HepG2 (cell line): ENCODE measurements at regions not wholly inside any gene's neighbourhood (a gene's known extent, or its start where the extent isn't known, plus 50 kb on each side); places are given as distances from the start of the nearest gene placed in this dataset.

Experiments
- ARHGAP35 ChIP-seq: sonication (generic); formaldehyde crosslinking; IDR thresholded peaks from 2 replicates; pipeline ENCODE4 v1.9.0; 2022; ENCODE audit warnings: mild to moderate bottlenecking, inconsistent platforms, moderate library complexity, missing genetic modification reagents, borderline replicate concordance
- DNMT3B ChIP-seq: conservative IDR thresholded peaks from 2 replicates; pipeline ENCODE4 v1.6.1; 2016; ENCODE audit warnings: missing biosample characterization, control low read depth
- HIVEP1 ChIP-seq: sonication (generic); formaldehyde crosslinking; IDR thresholded peaks from 2 replicates; pipeline ENCODE4 v1.4.0; 2020; ENCODE audit warnings: mild to moderate bottlenecking, missing genetic modification reagents
- HOXA9 ChIP-seq: sonication (generic); formaldehyde crosslinking; IDR thresholded peaks from 2 replicates; pipeline ENCODE4 v1.8.1; 2022; ENCODE audit warnings: missing genetic modification reagents, mild to moderate bottlenecking, moderate library complexity, borderline replicate concordance
- IRF9 ChIP-seq: sonication (generic); formaldehyde crosslinking; IDR thresholded peaks from 2 replicates; pipeline ENCODE4 v1.8.0; 2022; ENCODE audit warnings: missing genetic modification reagents, mild to moderate bottlenecking, borderline replicate concordance
- LCORL ChIP-seq, 2 experiments: fragments of 450-650 bp in 1 of 2; sonication (generic) in 1 of 2; formaldehyde crosslinking in 1 of 2; IDR thresholded peaks; 2 replicates each; pipeline versions ENCODE4 v1.5.0 to v1.6.1; 2017 to 2020; ENCODE audit warnings: antibody characterized with exemption in 1 of 2, missing genetic modification reagents in 1 of 2
- MAF1 ChIP-seq: sonication (generic); formaldehyde crosslinking; IDR thresholded peaks from 2 replicates; pipeline ENCODE4 v1.5.0; 2020; ENCODE audit warnings: missing genetic modification reagents, borderline replicate concordance
- MAZ ChIP-seq, 2 experiments: sonication (generic) in 1 of 2; formaldehyde crosslinking in 1 of 2; IDR thresholded peaks; 2 replicates each; pipeline versions ENCODE4 v1.5.0 to v1.6.1; 2012 to 2020; ENCODE audit warnings: low read depth in 2 of 2, mild to moderate bottlenecking in 2 of 2, borderline replicate concordance in 1 of 2, improper control_type of control experiment in 1 of 2, low read length in 1 of 2, missing genetic modification reagents in 1 of 2, moderate library complexity in 1 of 2
- ZBTB42 ChIP-seq: sonication (generic); formaldehyde crosslinking; IDR thresholded peaks from 2 replicates; pipeline ENCODE4 v1.5.0; 2020; ENCODE audit warnings: mild to moderate bottlenecking, missing genetic modification reagents
- ZFP41 ChIP-seq: sonication (generic); formaldehyde crosslinking; IDR thresholded peaks from 2 replicates; pipeline ENCODE4 v1.4.0; 2020; ENCODE audit warnings: mild to moderate bottlenecking, missing genetic modification reagents, borderline replicate concordance
- ZNF337 ChIP-seq: sonication (generic); formaldehyde crosslinking; IDR thresholded peaks from 2 replicates; pipeline ENCODE4 v1.5.1; 2020; ENCODE audit warnings: missing genetic modification reagents, low read depth, mild to moderate bottlenecking, borderline replicate concordance
- ZNF33A ChIP-seq: sonication (generic); formaldehyde crosslinking; IDR thresholded peaks from 2 replicates; pipeline ENCODE4 v1.5.1; 2020; ENCODE audit warnings: missing genetic modification reagents, mild to moderate bottlenecking, moderate library complexity, borderline replicate concordance
- ZNF34 ChIP-seq: sonication (generic); formaldehyde crosslinking; IDR thresholded peaks from 2 replicates; pipeline ENCODE4 v1.4.0; 2020; ENCODE audit warnings: mild to moderate bottlenecking, missing genetic modification reagents, borderline replicate concordance
- ZNF772 ChIP-seq: sonication (generic); formaldehyde crosslinking; IDR thresholded peaks from 2 replicates; pipeline ENCODE4 v1.5.0; 2020; ENCODE audit warnings: mild to moderate bottlenecking, missing genetic modification reagents
- TF ChIP-seq, protein P1 (sequence below): sonication (generic); formaldehyde crosslinking; IDR thresholded peaks from 2 replicates; pipeline ENCODE4 v1.4.0; 2020; ENCODE audit warnings: missing genetic modification reagents, borderline replicate concordance
- TF ChIP-seq, protein P2 (sequence below): IDR thresholded peaks from 2 replicates; pipeline ENCODE4 v1.6.1; 2016
- TF ChIP-seq, protein P3 (sequence below): sonication (generic); formaldehyde crosslinking; conservative IDR thresholded peaks from 2 replicates; pipeline ENCODE4 v1.4.0; 2020; ENCODE audit warnings: missing genetic modification reagents
- TF ChIP-seq, protein P4 (sequence below): IDR thresholded peaks from 2 replicates; pipeline ENCODE4 v1.6.1; 2016; ENCODE audit warnings: missing genetic modification reagents, missing compliant biosample characterization
- TF ChIP-seq, protein P5 (sequence below): IDR thresholded peaks from 2 replicates; pipeline ENCODE4 v1.6.1; 2018; ENCODE audit warnings: missing genetic modification reagents, mild to moderate bottlenecking, missing compliant biosample characterization

GRCh38 chr13:51524312-51524711, 60.0 kb upstream of the WDFY2 start (continued):
- TF ChIP-seq, protein P1, sequence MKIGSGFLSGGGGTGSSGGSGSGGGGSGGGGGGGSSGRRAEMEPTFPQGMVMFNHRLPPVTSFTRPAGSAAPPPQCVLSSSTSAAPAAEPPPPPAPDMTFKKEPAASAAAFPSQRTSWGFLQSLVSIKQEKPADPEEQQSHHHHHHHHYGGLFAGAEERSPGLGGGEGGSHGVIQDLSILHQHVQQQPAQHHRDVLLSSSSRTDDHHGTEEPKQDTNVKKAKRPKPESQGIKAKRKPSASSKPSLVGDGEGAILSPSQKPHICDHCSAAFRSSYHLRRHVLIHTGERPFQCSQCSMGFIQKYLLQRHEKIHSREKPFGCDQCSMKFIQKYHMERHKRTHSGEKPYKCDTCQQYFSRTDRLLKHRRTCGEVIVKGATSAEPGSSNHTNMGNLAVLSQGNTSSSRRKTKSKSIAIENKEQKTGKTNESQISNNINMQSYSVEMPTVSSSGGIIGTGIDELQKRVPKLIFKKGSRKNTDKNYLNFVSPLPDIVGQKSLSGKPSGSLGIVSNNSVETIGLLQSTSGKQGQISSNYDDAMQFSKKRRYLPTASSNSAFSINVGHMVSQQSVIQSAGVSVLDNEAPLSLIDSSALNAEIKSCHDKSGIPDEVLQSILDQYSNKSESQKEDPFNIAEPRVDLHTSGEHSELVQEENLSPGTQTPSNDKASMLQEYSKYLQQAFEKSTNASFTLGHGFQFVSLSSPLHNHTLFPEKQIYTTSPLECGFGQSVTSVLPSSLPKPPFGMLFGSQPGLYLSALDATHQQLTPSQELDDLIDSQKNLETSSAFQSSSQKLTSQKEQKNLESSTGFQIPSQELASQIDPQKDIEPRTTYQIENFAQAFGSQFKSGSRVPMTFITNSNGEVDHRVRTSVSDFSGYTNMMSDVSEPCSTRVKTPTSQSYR (CRISPR knock-in tag), result no peak
- TF ChIP-seq, protein P2, sequence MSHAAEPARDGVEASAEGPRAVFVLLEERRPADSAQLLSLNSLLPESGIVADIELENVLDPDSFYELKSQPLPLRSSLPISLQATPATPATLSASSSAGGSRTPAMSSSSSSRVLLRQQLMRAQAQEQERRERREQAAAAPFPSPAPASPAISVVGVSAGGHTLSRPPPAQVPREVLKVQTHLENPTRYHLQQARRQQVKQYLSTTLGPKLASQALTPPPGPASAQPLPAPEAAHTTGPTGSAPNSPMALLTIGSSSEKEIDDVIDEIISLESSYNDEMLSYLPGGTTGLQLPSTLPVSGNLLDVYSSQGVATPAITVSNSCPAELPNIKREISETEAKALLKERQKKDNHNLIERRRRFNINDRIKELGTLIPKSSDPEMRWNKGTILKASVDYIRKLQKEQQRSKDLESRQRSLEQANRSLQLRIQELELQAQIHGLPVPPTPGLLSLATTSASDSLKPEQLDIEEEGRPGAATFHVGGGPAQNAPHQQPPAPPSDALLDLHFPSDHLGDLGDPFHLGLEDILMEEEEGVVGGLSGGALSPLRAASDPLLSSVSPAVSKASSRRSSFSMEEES, result peak; percentile 11; the same call in 1 of the 2 replicates
- no peak for TF ChIP-seq ZBTB42 (CRISPR knock-in tag)
- no peak for TF ChIP-seq ZNF337 (CRISPR knock-in tag)
- no peak for TF ChIP-seq HOXA9
- TF ChIP-seq, protein P3, sequence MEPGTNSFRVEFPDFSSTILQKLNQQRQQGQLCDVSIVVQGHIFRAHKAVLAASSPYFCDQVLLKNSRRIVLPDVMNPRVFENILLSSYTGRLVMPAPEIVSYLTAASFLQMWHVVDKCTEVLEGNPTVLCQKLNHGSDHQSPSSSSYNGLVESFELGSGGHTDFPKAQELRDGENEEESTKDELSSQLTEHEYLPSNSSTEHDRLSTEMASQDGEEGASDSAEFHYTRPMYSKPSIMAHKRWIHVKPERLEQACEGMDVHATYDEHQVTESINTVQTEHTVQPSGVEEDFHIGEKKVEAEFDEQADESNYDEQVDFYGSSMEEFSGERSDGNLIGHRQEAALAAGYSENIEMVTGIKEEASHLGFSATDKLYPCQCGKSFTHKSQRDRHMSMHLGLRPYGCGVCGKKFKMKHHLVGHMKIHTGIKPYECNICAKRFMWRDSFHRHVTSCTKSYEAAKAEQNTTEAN (CRISPR knock-in tag), result peak; percentile 38; the same call in 1 of the 2 replicates
- TF ChIP-seq ZFP41 (CRISPR knock-in tag), result no peak
- TF ChIP-seq, protein P4, sequence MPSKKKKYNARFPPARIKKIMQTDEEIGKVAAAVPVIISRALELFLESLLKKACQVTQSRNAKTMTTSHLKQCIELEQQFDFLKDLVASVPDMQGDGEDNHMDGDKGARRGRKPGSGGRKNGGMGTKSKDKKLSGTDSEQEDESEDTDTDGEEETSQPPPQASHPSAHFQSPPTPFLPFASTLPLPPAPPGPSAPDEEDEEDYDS (CRISPR knock-in tag), result peak; percentile 43; the same call in 1 of the 2 replicates
- TF ChIP-seq MAZ (IDR thresholded peaks at IDR 0.05; ENCODE audit: borderline replicate concordance, low read depth, low read length), result no peak
- TF ChIP-seq MAZ (CRISPR knock-in tag; IDR thresholded peaks at IDR 0.05; ENCODE audit: low read depth), result no peak
- no peak for TF ChIP-seq MAF1 (CRISPR knock-in tag)
- no peak for TF ChIP-seq ARHGAP35 (CRISPR knock-in tag)
- TF ChIP-seq HIVEP1, result no peak
- TF ChIP-seq, protein P5, sequence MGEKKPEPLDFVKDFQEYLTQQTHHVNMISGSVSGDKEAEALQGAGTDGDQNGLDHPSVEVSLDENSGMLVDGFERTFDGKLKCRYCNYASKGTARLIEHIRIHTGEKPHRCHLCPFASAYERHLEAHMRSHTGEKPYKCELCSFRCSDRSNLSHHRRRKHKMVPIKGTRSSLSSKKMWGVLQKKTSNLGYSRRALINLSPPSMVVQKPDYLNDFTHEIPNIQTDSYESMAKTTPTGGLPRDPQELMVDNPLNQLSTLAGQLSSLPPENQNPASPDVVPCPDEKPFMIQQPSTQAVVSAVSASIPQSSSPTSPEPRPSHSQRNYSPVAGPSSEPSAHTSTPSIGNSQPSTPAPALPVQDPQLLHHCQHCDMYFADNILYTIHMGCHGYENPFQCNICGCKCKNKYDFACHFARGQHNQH, result peak; percentile 70
- TF ChIP-seq ZNF33A (CRISPR knock-in tag), result no peak
- TF ChIP-seq DNMT3B (CRISPR knock-in tag), result no peak
- no peak for TF ChIP-seq LCORL (IDR thresholded peaks at IDR 0.05)
- TF ChIP-seq LCORL (CRISPR knock-in tag; IDR thresholded peaks at IDR 0.05), result peak; percentile 69; the same call in 1 of the 2 replicates
- no peak for TF ChIP-seq ZNF34 (CRISPR knock-in tag)
- no peak for TF ChIP-seq ZNF772 (CRISPR knock-in tag)
- no peak for TF ChIP-seq IRF9 (CRISPR knock-in tag)
